ENCODE measurements at regions not wholly inside any gene's neighbourhood (a gene's known extent, or its start where the extent isn't known, plus 50 kb on each side); places are given as distances from the start of the nearest gene placed in this dataset.

GRCh38 chr1:60960891-60961461, 121.4 kb upstream of the NFIA start:
- H3K27ac ChIP-seq, result no peak overlapping the region
- no peaks in the 10 kb centered on the region for H3K4me1 ChIP-seq
- no peaks in the 10 kb centered on the region for H3K27me3 ChIP-seq
- 77% methylated on average over 2 of the region's 2 CpGs for WGBS
- H3K9me3 ChIP-seq, result peaks cover 8% of the 10 kb centered on the region
- no peak overlapping the region for H3K4me3 ChIP-seq
- no peak for TF ChIP-seq POLR2A (IDR thresholded peaks at IDR 0.05)
- TF ChIP-seq EP300 (IDR thresholded peaks at IDR 0.05), result no peak
- TF ChIP-seq, protein P1, sequence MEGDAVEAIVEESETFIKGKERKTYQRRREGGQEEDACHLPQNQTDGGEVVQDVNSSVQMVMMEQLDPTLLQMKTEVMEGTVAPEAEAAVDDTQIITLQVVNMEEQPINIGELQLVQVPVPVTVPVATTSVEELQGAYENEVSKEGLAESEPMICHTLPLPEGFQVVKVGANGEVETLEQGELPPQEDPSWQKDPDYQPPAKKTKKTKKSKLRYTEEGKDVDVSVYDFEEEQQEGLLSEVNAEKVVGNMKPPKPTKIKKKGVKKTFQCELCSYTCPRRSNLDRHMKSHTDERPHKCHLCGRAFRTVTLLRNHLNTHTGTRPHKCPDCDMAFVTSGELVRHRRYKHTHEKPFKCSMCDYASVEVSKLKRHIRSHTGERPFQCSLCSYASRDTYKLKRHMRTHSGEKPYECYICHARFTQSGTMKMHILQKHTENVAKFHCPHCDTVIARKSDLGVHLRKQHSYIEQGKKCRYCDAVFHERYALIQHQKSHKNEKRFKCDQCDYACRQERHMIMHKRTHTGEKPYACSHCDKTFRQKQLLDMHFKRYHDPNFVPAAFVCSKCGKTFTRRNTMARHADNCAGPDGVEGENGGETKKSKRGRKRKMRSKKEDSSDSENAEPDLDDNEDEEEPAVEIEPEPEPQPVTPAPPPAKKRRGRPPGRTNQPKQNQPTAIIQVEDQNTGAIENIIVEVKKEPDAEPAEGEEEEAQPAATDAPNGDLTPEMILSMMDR (IDR thresholded peaks at IDR 0.05), result no peak
- TF ChIP-seq POLR2AphosphoS5 (IDR thresholded peaks at IDR 0.05), result no peak
- DNase-seq (ENCODE audit: low spot score in 2 of 2), result no peak
- H3K36me3 ChIP-seq, result no peaks in the 10 kb centered on the region

- no peak overlapping the region for H3K27ac ChIP-seq
- 79% methylated on average over 1 of the region's 1 CpG for WGBS
- no peaks in the 10 kb centered on the region for H3K27me3 ChIP-seq
- no peaks in the 10 kb centered on the region for H3K4me1 ChIP-seq
- no peak for DNase-seq (ENCODE audit: low spot score in 2 of 2)
- no peaks in the 10 kb centered on the region for H3K36me3 ChIP-seq
- H3K9me3 ChIP-seq, result no peaks in the 10 kb centered on the region
- no peak for TF ChIP-seq POLR2AphosphoS5 (IDR thresholded peaks at IDR 0.05)
- no peak for TF ChIP-seq EP300 (IDR thresholded peaks at IDR 0.05)
- TF ChIP-seq, protein P1 (IDR thresholded peaks at IDR 0.05), result no peak
- no peak for TF ChIP-seq POLR2A (IDR thresholded peaks at IDR 0.05)
- no peak overlapping the region for H3K4me3 ChIP-seq
Measured at GRCh38 chr1:60959701-60960100, 122.7 kb upstream of the NFIA start.

GRCh38 chr1:60958001-60958400, 124.4 kb upstream of the NFIA start:
- H3K4me3 ChIP-seq, result no peak overlapping the region

GRCh38 chr1:60956520-60956919, 125.8 kb upstream of the NFIA start:
- 91% methylated on average over 3 of the region's 3 CpGs for WGBS
- DNase-seq (ENCODE audit: low spot score in 2 of 2), result no peak
- H3K9me3 ChIP-seq, result no peaks in the 10 kb centered on the region

More at GRCh38 chr1:60958001-60958400, 124.4 kb upstream of the NFIA start:
- DNase-seq (ENCODE audit: low spot score in 2 of 2), result no peak
- no peaks in the 10 kb centered on the region for H3K9me3 ChIP-seq
- H3K36me3 ChIP-seq, result no peaks in the 10 kb centered on the region
- TF ChIP-seq, protein P1 (IDR thresholded peaks at IDR 0.05), result no peak
- no peak for TF ChIP-seq POLR2A (IDR thresholded peaks at IDR 0.05)
- no peak for TF ChIP-seq POLR2AphosphoS5 (IDR thresholded peaks at IDR 0.05)
- TF ChIP-seq EP300 (IDR thresholded peaks at IDR 0.05), result no peak
- no peaks in the 10 kb centered on the region for H3K4me1 ChIP-seq
- H3K27me3 ChIP-seq, result no peaks in the 10 kb centered on the region
- 79% methylated on average over 3 of the region's 3 CpGs for WGBS
- H3K27ac ChIP-seq, result no peak overlapping the region

DNA sequence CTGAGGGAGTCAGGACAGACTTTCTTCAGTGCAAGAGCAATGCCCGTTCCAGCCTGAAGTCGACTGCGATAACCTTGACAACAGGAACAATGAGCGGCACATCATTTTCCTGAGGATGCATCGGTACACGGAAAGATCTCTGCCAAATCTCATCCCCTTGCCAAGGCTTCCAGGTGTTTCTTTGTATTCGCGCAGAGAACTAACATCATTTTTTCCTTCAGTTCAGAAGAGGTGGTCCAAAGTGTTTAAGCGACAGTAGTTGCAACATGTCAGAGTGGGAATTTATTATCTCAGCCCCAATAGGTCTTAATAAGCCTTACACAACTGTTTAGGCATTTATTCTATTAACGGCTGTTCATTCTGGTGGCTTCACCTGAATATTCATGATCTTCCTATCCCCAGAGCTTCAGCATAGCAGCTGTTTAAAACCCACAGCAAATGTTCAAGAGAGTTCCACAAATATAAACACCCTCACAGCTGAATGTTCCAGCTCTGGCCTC, 129.7 kb upstream of the NFIA start:
- Histone ChIP-seq H3K36me3 (no peaks in the 10 kb centered on the region), H3K27me3 (no peaks in the 10 kb centered on the region), H3K27ac (no peak overlapping the region), H3K9me3 (no peaks in the 10 kb centered on the region), H3K4me3 (no peak overlapping the region), H3K4me1 (peaks cover 12% of the 10 kb centered on the region)
- WGBS, result 73% methylated on average over 10 of the region's 10 CpGs
- TF ChIP-seq POLR2A (IDR thresholded peaks at IDR 0.05) (no peak), POLR2AphosphoS5 (IDR thresholded peaks at IDR 0.05) (no peak), EP300 (IDR thresholded peaks at IDR 0.05) (no peak)
- TF ChIP-seq, protein P1 (IDR thresholded peaks at IDR 0.05), result no peak
- no peak for DNase-seq (ENCODE audit: low spot score in 2 of 2)

More at GRCh38 chr1:60956520-60956919, 125.8 kb upstream of the NFIA start:
- H3K36me3 ChIP-seq, result no peaks in the 10 kb centered on the region
- no peaks in the 10 kb centered on the region for H3K4me1 ChIP-seq
- TF ChIP-seq POLR2A (IDR thresholded peaks at IDR 0.05) (no peak), EP300 (IDR thresholded peaks at IDR 0.05) (no peak)
- no peaks in the 10 kb centered on the region for H3K27me3 ChIP-seq
- H3K27ac ChIP-seq, result no peak overlapping the region
- H3K4me3 ChIP-seq, result no peak overlapping the region

Data from suprapubic skin (tissue), 4 donors.